K562 (cell line): ENCODE measurements at regions not wholly inside any gene's neighbourhood (a gene's known extent, or its start where the extent isn't known, plus 50 kb on each side); places are given as distances from the start of the nearest gene placed in this dataset.

ENCODE experiments used
- ATAC-seq: fragments of 200-7000 bp; cut with Tn5 transposase; 3 replicates; pipeline ENCODE4 v1.9.1; 2020; ENCODE audit warnings: moderate library complexity
- BruUV-seq: library from RNA; stranded (reverse); fragments of 400-500 nt; replicated peaks from 2 replicates; lab custom pipeline; 2021; lab: Mats Ljungman, UMichigan
- CTCF ChIA-PET: fragments of 300-600 bp; formaldehyde crosslinking; extraction: SDS; loops from one replicate; lab custom pipeline; 2021; ENCODE audit warnings: low intra/inter-chr PET ratio; lab: Yijun Ruan, JAX
- POLR2A ChIA-PET: fragments of 300-600, 350-650 bp; sonication (Branson Sonifier 250); formaldehyde crosslinking; extraction: SDS; loops from one replicate; lab custom pipeline; 2021; ENCODE audit warnings: antibody characterized with exemption, inconsistent platforms; lab: Yijun Ruan, JAX
- DNase-seq, 4 experiments: peaks; one replicate each; pipeline versions ENCODE4 v3.0.0 to v3.0.0-alpha.2; 2011 to 2018; ENCODE audit warnings: low spot score in 3 of 4, mixed read lengths in 3 of 4; ENCODE audit errors: extremely low read depth in 1 of 4
- FAIRE-seq: peaks from 2 replicates; lab custom pipeline; 2011; peaks lifted over from hg19 to GRCh38; lab: Jason Lieb, UNC
- H2AFZ ChIP-seq: 2 replicates; pipeline ENCODE4 v1.6.0; 2011; ENCODE audit warnings: low read depth, low read length, control low read depth, inconsistent platforms
- H3K27ac ChIP-seq: fragments of 200-600 bp; 3 replicates; pipeline ENCODE4 v1.8.0; 2011; ENCODE audit warnings: low read depth, mild to moderate bottlenecking, control low read depth, inconsistent platforms, low read length, moderate library complexity, mixed read lengths; ENCODE audit errors: extremely low read depth
- H3K27me3 ChIP-seq, 2 experiments: fragments of 300-600 bp in 1 of 2; 2 replicates in 1 of 2; 3 replicates in 1 of 2; pipeline versions ENCODE4 v1.6.0 to v1.8.0; 2011; ENCODE audit warnings: inconsistent platforms in 2 of 2, low read length in 2 of 2, mild to moderate bottlenecking in 1 of 2, mixed read lengths in 1 of 2, moderate library complexity in 1 of 2; ENCODE audit not compliant: control insufficient read depth in 2 of 2, insufficient read depth in 2 of 2
- H3K36me3 ChIP-seq: fragments of 300-600 bp; 3 replicates; pipeline ENCODE4 v1.8.0; 2011; ENCODE audit warnings: mild to moderate bottlenecking, low read length, inconsistent platforms; ENCODE audit not compliant: control insufficient read depth, insufficient read depth
- H3K4me1 ChIP-seq, 2 experiments: fragments of 200-600 bp in 1 of 2; replicated peaks in 1 of 2; 2 replicates in 1 of 2; 3 replicates in 1 of 2; pipeline versions ENCODE4 v1.5.1 to v1.8.0; 2011; ENCODE audit warnings: inconsistent platforms in 2 of 2, low read length in 2 of 2, mild to moderate bottlenecking in 1 of 2, mixed read lengths in 1 of 2, moderate library complexity in 1 of 2; ENCODE audit not compliant: control insufficient read depth in 2 of 2, insufficient read depth in 2 of 2
- H3K4me2 ChIP-seq: 2 replicates; pipeline ENCODE4 v1.6.1; 2011; ENCODE audit warnings: low read length, control low read depth, inconsistent platforms, mixed read lengths; ENCODE audit not compliant: insufficient read depth
- H3K4me3 ChIP-seq: fragments of 200-600 bp; sonication (generic), shearing (Covaris generic); 2 replicates; pipeline ENCODE4 v1.5.1; 2016; ENCODE audit warnings: control low read depth, inconsistent platforms
- H3K79me2 ChIP-seq: fragments of 200-600 bp; 3 replicates; pipeline ENCODE4 v1.8.0; 2011; ENCODE audit warnings: low read length, inconsistent platforms; ENCODE audit not compliant: control insufficient read depth, insufficient read depth
- H3K9ac ChIP-seq, 2 experiments: 2 replicates each; pipeline versions ENCODE4 v1.6.0 to v1.6.1; 2011; ENCODE audit warnings: low read depth in 2 of 2, low read length in 2 of 2, control low read depth in 1 of 2, inconsistent platforms in 1 of 2, mild to moderate bottlenecking in 1 of 2, mixed read lengths in 1 of 2; ENCODE audit not compliant: insufficient read depth in 1 of 2
- H3K9me1 ChIP-seq: one replicate; pipeline ENCODE4 v1.6.0; 2011; ENCODE audit warnings: inconsistent platforms, mild to moderate bottlenecking, low read length, moderate library complexity; ENCODE audit not compliant: control insufficient read depth, insufficient read depth
- H3K9me3 ChIP-seq: replicated peaks from 2 replicates; pipeline ENCODE4 v1.5.1; 2011; ENCODE audit warnings: low read depth, low read length, inconsistent platforms; ENCODE audit not compliant: control insufficient read depth, insufficient read depth
- H4K20me1 ChIP-seq: replicated peaks from 2 replicates; pipeline ENCODE4 v1.6.1; 2011; ENCODE audit warnings: low read length, inconsistent platforms, mixed read lengths; ENCODE audit not compliant: control insufficient read depth, insufficient read depth
- CREM ChIP-seq: IDR thresholded peaks from 2 replicates; pipeline ENCODE4 v1.6.1; 2014; ENCODE audit warnings: antibody characterized with exemption, low read depth
- EGR1 ChIP-seq: fragments of 450-650 bp; conservative IDR thresholded peaks from 2 replicates; pipeline ENCODE4 v1.6.1; 2017; ENCODE audit warnings: mild to moderate bottlenecking
- HDAC2 ChIP-seq: fragments of 450-650 bp; IDR thresholded peaks from 2 replicates; pipeline ENCODE4 v1.6.1; 2016; ENCODE audit warnings: mild to moderate bottlenecking
- IFI16 ChIP-seq: fragments of 250-450 bp; sonication (Bioruptor Pico); IDR thresholded peaks from 2 replicates; pipeline ENCODE4 v2.1.2; 2022; ENCODE audit warnings: mild to moderate bottlenecking, inconsistent platforms
- KHSRP ChIP-seq: fragments of 450-650 bp; IDR thresholded peaks from 2 replicates; pipeline ENCODE4 v1.6.1; 2017
- NELFE ChIP-seq: IDR thresholded peaks from 2 replicates; pipeline ENCODE4 v1.6.1; 2011; ENCODE audit warnings: mild to moderate bottlenecking; ENCODE audit not compliant: insufficient read depth, insufficient read length
- RBM17 ChIP-seq: fragments of 200-400 bp; formaldehyde crosslinking; IDR thresholded peaks from 2 replicates; pipeline ENCODE4 v1.6.1; 2017; ENCODE audit warnings: low read depth, mild to moderate bottlenecking, low read length, borderline replicate concordance
- SP1 ChIP-seq: sonication (generic); formaldehyde crosslinking; IDR thresholded peaks from 2 replicates; pipeline ENCODE4 v1.8.1; 2022; ENCODE audit warnings: mild to moderate bottlenecking, missing genetic modification reagents
- TAF9B ChIP-seq: fragments of 450-650 bp; IDR thresholded peaks from 2 replicates; pipeline ENCODE4 v1.6.1; 2018; ENCODE audit warnings: mild to moderate bottlenecking; ENCODE audit not compliant: partially characterized antibody
- ZBTB2 ChIP-seq: fragments of 450-650 bp; IDR thresholded peaks from 2 replicates; pipeline ENCODE4 v1.6.1; 2016; ENCODE audit warnings: antibody characterized with exemption
- ZFP30 ChIP-seq: fragments of 250-450 bp; sonication (Bioruptor Pico); IDR thresholded peaks from 2 replicates; pipeline ENCODE4 v1.8.0; 2022; ENCODE audit warnings: moderate library complexity, mild to moderate bottlenecking, inconsistent platforms, borderline replicate concordance
- ZNF280B ChIP-seq: fragments of 250-450 bp; sonication (Bioruptor Pico); IDR thresholded peaks from 2 replicates; pipeline ENCODE4 v1.5.1; 2021; ENCODE audit warnings: mild to moderate bottlenecking
- ZNF586 ChIP-seq: fragments of 450-650 bp; formaldehyde crosslinking; conservative IDR thresholded peaks from 2 replicates; pipeline ENCODE4 v1.4.0; 2020; ENCODE audit warnings: mild to moderate bottlenecking, moderate library complexity
- ZNF77 ChIP-seq: fragments of 250-450 bp; sonication (Bioruptor Pico); IDR thresholded peaks from 2 replicates; pipeline ENCODE4 v1.5.0; 2020
- ZNF778 ChIP-seq: fragments of 450-650 bp; formaldehyde crosslinking; IDR thresholded peaks from 2 replicates; pipeline ENCODE4 v1.4.0; 2020; ENCODE audit warnings: mild to moderate bottlenecking, moderate library complexity
- ZNF79 ChIP-seq: fragments of 250-450 bp; sonication (Bioruptor Pico); IDR thresholded peaks from 2 replicates; pipeline ENCODE4 v1.4.0; 2020; ENCODE audit warnings: low read depth, mild to moderate bottlenecking, moderate library complexity
- WGBS: fragments of 100-300 bp; shearing (Covaris generic); methylation state at CpG from one replicate; pipeline ENCODE4 v1.1.6; 2016; ENCODE audit warnings: low coverage, mixed read lengths; ENCODE audit not compliant: insufficient coverage; ENCODE audit errors: missing lambda C conversion rate; 5-methylcytosine and 5-hydroxymethylcytosine counted together
- in situ Hi-C: fragments of 300-500 bp; cut with MboI; formaldehyde crosslinking; loops from 4 replicates; pipeline ENCODE4 v1.15.0; 2018; ENCODE audit warnings: inconsistent platforms, mixed read lengths
- intact Hi-C: fragments of 100-400 bp; cut with micrococcal nuclease; formaldehyde crosslinking; loops from 2 replicates; pipeline ENCODE4 v1.14.2; 2022
- TF ChIP-seq, protein P1 (sequence below), 3 experiments: IDR thresholded peaks in 2 of 3; conservative IDR thresholded peaks in 1 of 3; 2 replicates each; pipeline ENCODE4 v1.5.1; 2011 to 2012; ENCODE audit warnings: low read length in 3 of 3, mild to moderate bottlenecking in 3 of 3, control low read depth in 2 of 3, improper control_type of control experiment in 1 of 3, inconsistent platforms in 1 of 3, low read depth in 1 of 3, mixed read lengths in 1 of 3, moderate library complexity in 1 of 3; ENCODE audit not compliant: insufficient read depth in 2 of 3
- TF ChIP-seq, protein P2 (sequence below): IDR thresholded peaks from 2 replicates; pipeline ENCODE4 v1.6.1; 2014; ENCODE audit warnings: antibody characterized with exemption

GRCh38 chr18:44507729-44508325 lies 172.9 kb upstream of the SETBP1 start (continued):
- TF ChIP-seq, protein P1, sequence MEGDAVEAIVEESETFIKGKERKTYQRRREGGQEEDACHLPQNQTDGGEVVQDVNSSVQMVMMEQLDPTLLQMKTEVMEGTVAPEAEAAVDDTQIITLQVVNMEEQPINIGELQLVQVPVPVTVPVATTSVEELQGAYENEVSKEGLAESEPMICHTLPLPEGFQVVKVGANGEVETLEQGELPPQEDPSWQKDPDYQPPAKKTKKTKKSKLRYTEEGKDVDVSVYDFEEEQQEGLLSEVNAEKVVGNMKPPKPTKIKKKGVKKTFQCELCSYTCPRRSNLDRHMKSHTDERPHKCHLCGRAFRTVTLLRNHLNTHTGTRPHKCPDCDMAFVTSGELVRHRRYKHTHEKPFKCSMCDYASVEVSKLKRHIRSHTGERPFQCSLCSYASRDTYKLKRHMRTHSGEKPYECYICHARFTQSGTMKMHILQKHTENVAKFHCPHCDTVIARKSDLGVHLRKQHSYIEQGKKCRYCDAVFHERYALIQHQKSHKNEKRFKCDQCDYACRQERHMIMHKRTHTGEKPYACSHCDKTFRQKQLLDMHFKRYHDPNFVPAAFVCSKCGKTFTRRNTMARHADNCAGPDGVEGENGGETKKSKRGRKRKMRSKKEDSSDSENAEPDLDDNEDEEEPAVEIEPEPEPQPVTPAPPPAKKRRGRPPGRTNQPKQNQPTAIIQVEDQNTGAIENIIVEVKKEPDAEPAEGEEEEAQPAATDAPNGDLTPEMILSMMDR (IDR thresholded peaks at IDR 0.05 in 2 of 3, conservative IDR thresholded peaks at IDR 0.05 in 1 of 3; ENCODE audit: insufficient read depth in 2 of 3, low read depth in 1 of 3, low read length in 3 of 3): no peak
- no peak for TF ChIP-seq EGR1
- TF ChIP-seq KHSRP: no peak
- TF ChIP-seq NELFE: no peak
- TF ChIP-seq SP1 (CRISPR knock-in tag): no peak

DNA sequence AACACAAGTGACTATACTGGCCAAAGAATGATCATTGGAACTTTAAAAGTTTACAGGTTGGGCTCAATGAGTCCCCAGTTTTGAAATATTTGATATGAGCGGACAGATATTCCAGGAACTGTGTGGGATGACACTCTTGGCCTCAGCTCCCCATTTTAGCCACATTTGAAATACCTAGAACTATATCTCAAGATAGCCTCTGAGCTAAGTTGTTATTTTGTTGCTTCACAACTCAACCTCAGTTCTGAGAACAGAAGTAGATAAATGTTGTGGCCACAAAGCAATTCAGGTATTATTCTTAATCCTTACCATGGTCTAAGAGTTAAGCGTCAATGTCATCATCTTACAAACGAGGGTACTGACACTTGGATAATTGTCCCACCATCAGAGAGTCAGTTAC lies 172.2 kb upstream of the SETBP1 start:
- DNase-seq: no peak
- no peaks in the 10 kb centered on the region for H3K9me3 ChIP-seq
- H4K20me1 ChIP-seq: no peaks in the 10 kb centered on the region
- no peak for ATAC-seq
- in situ Hi-C loops: no loop called here
- ChIA-PET POLR2A (no interaction called here), CTCF (no interaction called here)
- no peak overlapping the region for H3K4me2 ChIP-seq
- H3K9me1 ChIP-seq: no peaks in the 10 kb centered on the region
- BruUV-seq: no TSS peak
- no peak for FAIRE-seq
- H3K27me3 ChIP-seq: no peaks in the 10 kb centered on the region
- H3K36me3 ChIP-seq: no peaks in the 10 kb centered on the region
- intact Hi-C loops: no loop called here
- no peak overlapping the region for H3K4me3 ChIP-seq
- 0% methylated on average over 3 of the region's 3 CpGs for WGBS
- no peaks in the 10 kb centered on the region for H3K4me1 ChIP-seq
- H2AFZ ChIP-seq: no peak overlapping the region
- no peak overlapping the region for H3K27ac ChIP-seq
- no peaks in the 10 kb centered on the region for H3K79me2 ChIP-seq
- no peak overlapping the region for H3K9ac ChIP-seq
- TF ChIP-seq ZNF586 (CRISPR knock-in tag) (no peak), ZBTB2 (no peak), CREM (no peak), ZNF79 (CRISPR knock-in tag) (no peak), SP1 (CRISPR knock-in tag) (no peak), IFI16 (no peak), ZNF280B (CRISPR knock-in tag) (no peak), ZNF77 (CRISPR knock-in tag) (no peak), ZNF778 (CRISPR knock-in tag) (no peak), RBM17 (no peak), ZFP30 (CRISPR knock-in tag) (no peak), TAF9B (no peak), HDAC2 (no peak)
- TF ChIP-seq, protein P2, sequence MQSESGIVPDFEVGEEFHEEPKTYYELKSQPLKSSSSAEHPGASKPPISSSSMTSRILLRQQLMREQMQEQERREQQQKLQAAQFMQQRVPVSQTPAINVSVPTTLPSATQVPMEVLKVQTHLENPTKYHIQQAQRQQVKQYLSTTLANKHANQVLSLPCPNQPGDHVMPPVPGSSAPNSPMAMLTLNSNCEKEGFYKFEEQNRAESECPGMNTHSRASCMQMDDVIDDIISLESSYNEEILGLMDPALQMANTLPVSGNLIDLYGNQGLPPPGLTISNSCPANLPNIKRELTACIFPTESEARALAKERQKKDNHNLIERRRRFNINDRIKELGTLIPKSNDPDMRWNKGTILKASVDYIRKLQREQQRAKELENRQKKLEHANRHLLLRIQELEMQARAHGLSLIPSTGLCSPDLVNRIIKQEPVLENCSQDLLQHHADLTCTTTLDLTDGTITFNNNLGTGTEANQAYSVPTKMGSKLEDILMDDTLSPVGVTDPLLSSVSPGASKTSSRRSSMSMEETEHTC: no peak
